Ishikawa (cell line): ENCODE measurements at regions not wholly inside any gene's neighbourhood (a gene's known extent, or its start where the extent isn't known, plus 50 kb on each side); places are given as distances from the start of the nearest gene placed in this dataset.

Experiments used
- CEBPB ChIP-seq: IDR thresholded peaks from 2 replicates; pipeline ENCODE4 v1.6.1; 2012
- CREB1 ChIP-seq: IDR thresholded peaks from 2 replicates; pipeline ENCODE4 v1.6.1; 2012; ENCODE audit warnings: low read depth
- EGR1 ChIP-seq: IDR thresholded peaks from 2 replicates; pipeline ENCODE4 v1.6.1; 2012
- EP300 ChIP-seq: IDR thresholded peaks from 2 replicates; pipeline ENCODE4 v1.6.1; 2012; ENCODE audit warnings: borderline replicate concordance
- FOXM1 ChIP-seq: IDR thresholded peaks from 2 replicates; pipeline ENCODE4 v1.6.1; 2012; ENCODE audit warnings: low read depth, borderline replicate concordance
- MAX ChIP-seq: IDR thresholded peaks from 2 replicates; pipeline ENCODE4 v1.6.1; 2012
- NFIC ChIP-seq: IDR thresholded peaks from 2 replicates; pipeline ENCODE4 v1.6.1; 2012
- RAD21 ChIP-seq: IDR thresholded peaks from 2 replicates; pipeline ENCODE4 v1.6.1; 2012; ENCODE audit warnings: low read depth
- REST ChIP-seq: IDR thresholded peaks from 2 replicates; pipeline ENCODE4 v1.6.1; 2012; ENCODE audit warnings: low read depth, mild to moderate bottlenecking
- TAF1 ChIP-seq: IDR thresholded peaks from 2 replicates; pipeline ENCODE4 v1.6.1; 2012; ENCODE audit warnings: low read depth, mild to moderate bottlenecking
- TCF12 ChIP-seq: IDR thresholded peaks from 2 replicates; pipeline ENCODE4 v1.6.1; 2012; ENCODE audit warnings: low read depth
- USF1 ChIP-seq: IDR thresholded peaks from 2 replicates; pipeline ENCODE4 v1.6.1; 2012
- YY1 ChIP-seq: IDR thresholded peaks from 2 replicates; pipeline ENCODE4 v1.6.1; 2012; ENCODE audit warnings: low read depth
- ZBTB7A ChIP-seq: IDR thresholded peaks from 2 replicates; pipeline ENCODE4 v1.6.1; 2012; ENCODE audit warnings: low read depth

GRCh38 chr5:124057724-124058231 lies 545.8 kb downstream of the CSNK1G3 start:
- TF ChIP-seq CREB1 (no peak), TAF1 (no peak), YY1 (no peak), MAX (no peak), NFIC (no peak), FOXM1 (no peak), CEBPB (no peak), RAD21 (no peak), EP300 (no peak), REST (no peak), USF1 (no peak), ZBTB7A (no peak), EGR1 (no peak), TCF12 (no peak)
